HG02759 (cell line): ENCODE measurements at regions not wholly inside any gene's neighbourhood (a gene's known extent, or its start where the extent isn't known, plus 50 kb on each side); places are given as distances from the start of the nearest gene placed in this dataset.
"Not testable (repeated sequence)": the region's sequence is repeated elsewhere in the genome, so short reads cannot be mapped to it uniquely, and the experiment has no call there.

ENCODE experiments used
- ATAC-seq: cut with Tn5 transposase; IDR thresholded peaks from one replicate; pipeline ENCODE4 v1.9.1; 2021; ENCODE audit warnings: mild to moderate bottlenecking, moderate library complexity; ENCODE audit not compliant: unreplicated experiment

DNA sequence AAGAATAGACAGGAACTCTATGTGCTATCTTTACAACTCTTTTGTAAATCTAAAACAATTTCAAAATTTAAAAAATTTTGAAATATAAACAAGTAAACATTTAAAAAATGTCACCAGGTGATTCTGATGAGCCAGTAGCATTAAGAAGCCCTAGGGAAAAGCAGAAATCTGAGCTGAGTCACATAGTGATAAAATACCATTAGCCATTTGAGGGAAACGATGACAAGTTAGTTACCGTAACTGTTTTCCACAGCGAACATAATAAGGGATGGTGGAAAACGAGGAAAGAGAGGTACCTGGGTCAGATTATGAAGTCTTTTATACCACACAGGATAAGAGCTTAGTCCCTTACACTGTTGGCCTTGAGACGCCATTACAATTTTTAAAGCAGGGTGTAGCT lies 55.5 kb downstream of the PRR15 start:
- no peak for ATAC-seq

DNA sequence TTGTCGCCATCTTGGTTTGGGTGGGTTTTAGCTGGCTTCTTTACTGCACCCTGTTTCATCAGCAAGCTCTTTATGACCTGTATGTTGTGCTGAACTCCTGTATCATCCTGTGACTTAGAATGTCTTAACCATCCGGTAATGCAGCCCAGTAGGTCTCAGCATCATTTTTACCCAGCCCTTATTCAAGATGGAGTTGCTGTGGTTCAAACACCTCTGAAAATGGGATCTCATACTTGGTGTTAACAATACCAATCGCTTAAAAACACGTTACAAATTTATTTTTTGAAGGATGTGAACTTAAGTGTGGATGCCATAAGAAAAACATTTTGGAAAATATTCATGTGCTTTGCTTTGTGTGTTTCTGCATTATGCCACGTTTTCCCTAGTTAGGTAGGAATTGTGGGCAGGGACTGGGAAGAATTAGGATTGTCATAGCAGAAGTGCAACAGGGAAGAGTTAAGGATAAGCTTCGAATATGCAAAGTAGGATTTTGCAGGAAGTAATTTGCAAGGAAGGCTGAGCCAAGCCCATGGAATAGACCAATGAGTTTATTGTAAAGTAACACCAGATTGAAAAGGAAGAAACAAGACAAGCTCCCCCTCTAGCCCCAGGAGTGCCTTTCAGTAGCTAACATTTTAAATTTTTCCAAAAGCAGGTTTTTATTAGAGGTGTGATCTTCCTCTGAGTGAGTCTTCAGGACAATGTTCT lies 56.4 kb downstream of the PRR15 start:
- ATAC-seq = no peak

- ATAC-seq = no peak
These were observed 56.9 kb downstream of the PRR15 start for GRCh38 chr7:29620556-29620930.

GRCh38 chr7:29622335-29623265 lies 59.0 kb downstream of the PRR15 start:
- no peak for ATAC-seq

DNA sequence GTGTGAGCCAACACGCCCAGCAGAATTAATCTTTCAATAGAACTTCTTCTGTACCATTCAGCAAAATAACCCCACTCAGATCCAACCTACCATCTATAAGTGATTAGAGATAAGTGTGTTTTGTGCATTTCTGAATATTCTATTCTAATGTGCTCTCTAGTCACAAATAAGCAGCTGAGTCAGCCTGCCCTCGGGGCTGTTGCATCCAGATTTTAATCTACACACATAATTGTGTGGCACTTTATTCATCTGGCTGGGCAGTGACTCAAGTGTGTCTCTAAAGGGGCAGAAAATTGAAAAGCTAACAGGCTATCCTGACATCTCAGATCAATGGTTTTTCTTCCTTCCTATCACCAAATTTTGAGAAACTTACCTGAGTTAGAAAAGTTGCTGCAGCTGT lies 60.3 kb downstream of the PRR15 start:
- no peak for ATAC-seq

DNA sequence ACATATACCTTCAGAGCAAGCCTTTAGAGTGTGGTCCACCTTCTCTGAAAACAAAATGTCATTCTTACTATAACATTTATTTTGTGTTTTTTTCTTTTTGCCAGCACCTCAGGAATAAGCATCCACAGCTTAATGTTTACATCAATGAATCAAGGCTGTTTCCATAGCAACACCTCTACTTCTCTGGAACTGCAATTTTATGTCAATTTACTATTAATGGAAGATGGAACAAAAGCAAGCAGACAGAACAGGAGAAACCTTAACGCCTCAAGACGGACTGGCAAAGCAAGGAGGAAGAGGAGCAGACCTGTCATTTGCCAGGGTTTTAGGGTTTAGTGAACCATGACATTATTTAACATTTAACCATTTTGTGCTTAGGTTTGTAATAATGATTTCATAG lies 63.1 kb downstream of the PRR15 start:
- ATAC-seq = no peak

GRCh38 chr7:29627631-29628030 lies 64.0 kb downstream of the PRR15 start:
- no peak for ATAC-seq

DNA sequence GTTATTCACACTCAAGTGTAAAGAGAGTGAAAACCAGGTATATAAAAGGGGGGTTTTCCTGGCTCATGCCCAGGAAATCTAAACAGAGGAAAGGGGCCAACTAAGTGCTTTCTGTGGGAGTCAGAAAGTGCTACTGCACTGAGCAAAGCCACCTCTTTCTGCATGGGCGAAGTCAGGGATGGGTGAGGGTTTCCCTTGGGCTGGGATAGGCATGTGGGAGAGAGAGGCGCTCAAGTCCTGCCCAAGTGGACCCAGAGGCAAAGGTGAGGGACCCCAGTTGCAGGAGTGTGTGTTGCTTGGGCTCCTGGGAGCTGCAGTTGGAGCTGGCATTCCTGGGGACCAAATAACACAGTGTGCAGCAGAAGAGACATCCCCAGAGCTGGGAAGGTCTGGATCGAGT lies 65.9 kb downstream of the PRR15 start:
- no peak for ATAC-seq

DNA sequence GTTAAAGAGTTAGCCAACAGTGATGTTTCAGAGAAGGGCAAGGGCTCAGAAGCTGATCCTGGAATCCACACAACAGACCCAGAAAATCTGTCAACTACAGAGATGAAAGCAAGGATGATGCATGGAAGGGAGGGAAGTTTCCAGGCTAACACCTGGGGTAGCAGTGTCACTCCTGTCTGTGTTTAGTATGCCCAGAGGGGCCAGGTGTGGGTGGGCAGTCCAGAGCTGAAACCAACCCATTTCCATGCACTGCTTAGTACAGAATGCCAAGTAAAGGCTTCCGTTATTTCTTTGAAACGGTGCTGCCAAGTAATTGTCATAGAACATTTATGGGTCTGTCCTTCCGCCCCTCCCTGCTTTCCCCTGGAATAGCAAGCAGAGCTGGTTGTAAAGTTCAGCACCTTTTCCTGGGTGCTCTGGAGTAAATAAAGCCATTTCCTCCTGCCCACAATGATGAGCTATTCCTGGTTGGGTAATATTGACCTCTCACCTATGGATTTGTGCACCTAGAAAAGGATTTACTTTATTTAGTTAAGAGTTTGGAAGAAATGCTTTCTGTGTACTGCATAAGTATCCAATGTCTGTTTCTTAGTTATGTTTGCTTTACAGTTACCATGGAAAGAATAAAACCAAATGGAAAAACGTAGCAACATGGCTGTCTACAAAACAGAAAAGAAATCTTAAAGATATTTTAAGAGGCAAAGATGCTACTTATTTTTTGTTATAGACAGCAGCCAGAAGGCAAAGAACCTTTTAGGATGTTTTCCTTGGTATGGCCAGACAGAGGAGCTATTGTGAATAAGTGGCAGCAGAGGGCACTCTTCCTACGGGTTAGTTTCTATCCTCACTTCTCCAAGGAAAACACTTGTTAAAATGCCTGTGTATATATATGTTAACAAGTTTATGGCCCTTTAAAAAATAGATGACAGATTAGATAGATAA lies 71.7 kb downstream of the PRR15 start:
- not testable (repeated sequence) for ATAC-seq

DNA sequence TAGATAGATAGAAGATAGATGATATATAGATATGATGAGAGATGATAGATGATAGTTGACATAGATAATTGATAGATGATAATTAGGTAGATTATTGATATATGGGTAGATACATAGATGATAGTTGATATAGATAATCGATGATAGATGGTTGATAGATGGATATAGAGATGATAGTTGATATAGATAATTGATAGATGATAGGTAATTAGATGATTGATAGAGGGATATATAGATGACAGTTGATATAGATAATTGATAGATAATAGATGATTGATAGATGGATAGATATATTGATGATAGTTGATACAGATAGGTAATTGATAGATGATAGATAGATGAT lies 72.3 kb downstream of the PRR15 start:
- no peak for ATAC-seq

DNA sequence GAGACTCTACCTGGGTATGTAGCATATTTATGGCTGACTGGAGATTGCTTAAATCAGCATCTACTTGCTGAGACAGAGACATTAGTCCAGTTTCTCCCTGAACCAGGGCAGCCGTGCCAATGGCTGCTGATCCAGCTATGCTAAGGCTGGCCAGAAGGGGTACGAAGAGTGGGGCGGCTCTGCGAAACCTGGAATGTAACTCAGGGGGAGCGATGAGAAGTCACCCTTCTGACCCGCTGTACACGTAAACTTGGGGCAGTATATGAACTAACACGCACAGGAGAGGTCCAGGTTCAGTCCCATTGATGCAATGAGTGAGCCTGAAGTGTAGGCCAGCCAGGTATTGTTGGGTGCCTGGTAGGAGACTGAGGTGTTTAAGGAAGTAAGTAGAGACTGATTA lies 73.7 kb downstream of the PRR15 start:
- no peak for ATAC-seq

DNA sequence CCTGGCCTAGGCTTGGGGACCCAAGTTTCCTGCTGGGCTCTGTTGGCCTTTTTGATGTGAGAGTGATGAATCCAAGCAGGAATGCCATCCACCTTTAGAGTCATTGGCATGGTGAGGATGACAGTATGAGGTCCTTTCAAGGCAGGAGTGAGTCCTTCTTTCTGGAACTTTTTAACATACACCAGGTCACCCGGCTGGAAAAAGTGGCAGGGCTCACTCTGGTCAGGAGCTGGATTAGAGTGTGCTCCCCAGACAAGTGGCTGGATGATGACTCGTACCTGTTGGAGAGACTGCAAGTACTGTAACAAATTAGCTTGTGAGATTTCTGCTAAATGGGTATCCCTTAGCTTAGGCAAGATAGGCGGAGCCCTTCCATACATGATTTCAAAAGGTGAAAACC lies 75.2 kb downstream of the PRR15 start:
- ATAC-seq = not testable (repeated sequence)

DNA sequence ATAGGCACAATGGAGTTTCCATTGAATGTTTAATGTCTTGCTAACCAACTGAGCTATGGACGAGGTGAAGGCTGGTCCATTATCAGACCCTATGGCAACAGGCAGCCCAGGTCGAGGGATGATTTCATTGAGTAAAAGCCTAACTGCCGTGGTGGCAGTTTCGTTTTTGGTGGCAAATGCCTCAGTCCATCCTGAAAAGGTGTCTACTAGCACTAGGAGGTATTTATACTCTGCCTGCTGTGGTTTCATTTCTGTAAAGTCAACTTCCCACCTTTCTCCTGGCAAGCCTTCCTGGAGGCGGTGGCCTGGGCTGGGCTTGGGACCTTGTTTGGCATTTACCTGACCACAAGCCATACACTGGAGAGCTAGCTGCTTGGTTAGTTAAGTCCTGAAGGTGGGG lies 75.8 kb downstream of the PRR15 start:
- no peak for ATAC-seq

GRCh38 chr7:29639886-29640595 lies 76.4 kb downstream of the PRR15 start:
- no peak for ATAC-seq

DNA sequence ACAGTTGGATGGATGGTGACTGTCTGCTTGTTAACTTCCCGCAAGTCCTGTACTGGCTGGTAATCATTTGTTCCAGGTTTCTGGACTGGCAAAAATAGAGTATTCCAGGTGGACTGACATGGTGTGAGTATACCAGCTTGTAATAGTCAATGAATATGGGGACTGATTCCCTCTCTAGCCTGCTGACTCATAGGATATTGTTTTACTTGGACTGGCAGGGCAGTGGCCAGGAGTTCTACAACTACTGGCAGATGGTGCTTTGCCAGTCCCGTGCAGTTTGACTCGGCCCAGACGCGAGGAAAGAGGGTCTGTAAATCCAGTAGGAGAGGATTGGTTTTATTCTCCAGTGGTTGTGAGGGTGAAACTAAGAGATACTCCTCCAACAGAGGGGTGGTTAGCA lies 78.0 kb downstream of the PRR15 start:
- ATAC-seq = no peak

DNA sequence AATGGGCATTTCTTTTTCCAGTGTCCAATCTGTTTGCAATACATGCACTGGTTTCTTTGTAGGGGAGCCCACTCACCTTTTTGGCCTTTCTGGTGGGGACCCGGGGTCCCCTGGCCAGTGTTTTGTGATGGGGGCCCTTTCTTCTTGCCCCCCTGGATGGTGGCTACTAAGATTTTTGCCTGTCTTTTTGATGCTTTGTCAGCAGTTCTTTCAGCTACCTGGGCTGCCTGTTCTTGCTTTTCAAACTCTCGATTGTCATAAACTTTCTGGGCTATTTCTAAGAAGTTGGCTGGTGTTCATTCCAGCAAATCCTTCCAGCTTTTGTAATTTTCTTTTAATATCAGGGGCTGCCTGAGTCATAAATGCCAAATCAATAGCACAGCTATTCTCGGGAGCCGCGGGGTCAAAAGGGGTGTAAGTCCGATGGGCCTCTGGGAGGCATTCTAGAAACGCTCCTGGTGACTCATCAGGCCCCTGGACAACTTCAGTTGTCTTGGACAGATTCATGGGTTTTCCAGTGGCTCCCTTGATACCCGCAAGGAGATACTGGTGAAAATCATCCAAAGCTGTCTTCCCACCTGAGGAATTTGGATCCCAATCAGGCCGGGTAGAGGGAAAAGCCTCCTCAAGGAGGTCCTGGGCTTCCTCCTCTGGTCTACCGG lies 79.0 kb downstream of the PRR15 start:
- no peak for ATAC-seq

DNA sequence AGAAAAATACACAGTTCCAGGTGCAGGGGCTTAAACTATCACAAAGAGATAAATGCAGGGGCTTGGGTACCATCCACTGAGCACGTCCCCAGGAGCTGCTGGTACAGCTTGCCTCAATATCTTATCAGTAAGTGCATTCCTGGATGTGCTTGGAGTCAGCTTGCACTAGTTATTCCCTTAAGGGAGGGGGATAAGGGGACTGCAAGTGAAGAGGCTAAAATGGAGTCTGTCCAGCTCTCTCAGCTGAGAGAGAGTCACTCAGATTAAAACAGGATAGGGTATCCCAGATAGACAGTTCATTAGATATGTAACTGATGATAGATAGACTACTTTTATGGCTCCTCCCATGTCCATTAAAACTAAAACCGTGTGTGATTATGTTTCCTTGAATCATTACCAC lies 82.5 kb downstream of the PRR15 start:
- ATAC-seq = not testable (repeated sequence)

- ATAC-seq = no peak
These were observed 83.5 kb downstream of the PRR15 start for GRCh38 chr7:29647020-29647654.

DNA sequence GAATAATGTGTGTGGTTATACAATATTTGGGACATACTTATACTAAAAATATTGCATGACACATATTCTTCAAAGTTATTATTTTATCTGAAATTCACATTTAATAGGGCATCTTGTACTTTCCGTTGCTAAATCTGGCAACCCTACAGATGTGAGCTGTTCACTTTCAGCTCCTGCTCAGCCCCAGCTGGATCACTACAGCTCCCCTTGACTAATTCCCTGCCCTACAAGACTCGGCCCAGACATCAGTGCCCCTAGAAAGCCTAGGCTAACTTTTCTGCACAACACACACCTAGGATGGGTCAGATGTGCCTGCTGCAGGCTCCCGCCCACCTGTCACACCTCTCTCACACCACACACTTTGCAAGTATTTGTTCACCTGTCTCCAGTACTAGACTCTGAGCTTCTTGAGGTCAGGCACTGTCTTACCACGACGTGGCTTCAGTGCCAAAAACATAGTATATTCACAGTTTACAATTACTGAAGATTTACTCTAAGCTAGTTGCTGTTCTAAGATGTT lies 84.1 kb downstream of the PRR15 start:
- not testable (repeated sequence) for ATAC-seq
